ENCODE measurements at regions not wholly inside any gene's neighbourhood (a gene's known extent, or its start where the extent isn't known, plus 50 kb on each side); places are given as distances from the start of the nearest gene placed in this dataset.

DNA sequence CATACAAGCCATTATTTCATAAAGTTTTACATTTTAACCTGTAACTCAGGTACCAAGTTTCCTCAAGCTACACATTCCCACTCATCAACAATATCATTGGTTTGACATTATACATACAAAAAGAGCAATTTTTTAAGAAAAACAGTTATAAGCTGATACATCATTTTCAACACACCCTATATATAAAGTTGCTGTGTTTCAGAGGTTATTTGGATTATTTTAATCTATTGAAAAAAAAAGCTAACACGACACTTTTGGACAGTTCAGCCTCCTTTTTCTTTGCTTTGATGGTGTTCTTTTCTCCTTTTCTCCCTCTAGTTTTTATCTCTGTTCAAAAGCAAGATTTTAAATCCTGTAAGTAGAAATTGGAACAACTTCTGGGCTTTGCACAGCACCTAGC, 175.9 kb upstream of the CREB1 start:
- TF ChIP-seq MAX (IDR thresholded peaks at IDR 0.05) (no peak), EZH2phosphoT487 (IDR thresholded peaks at IDR 0.05; ENCODE audit: borderline replicate concordance) (no peak), ZNF274 (IDR thresholded peaks at IDR 0.05; ENCODE audit: low read depth, low read length) (no peak), REST (IDR thresholded peaks at IDR 0.05; ENCODE audit: low read depth) (no peak), POLR2A (IDR thresholded peaks at IDR 0.05; ENCODE audit: borderline replicate concordance, extremely low read depth, insufficient read depth, insufficient read length) (no peak), EZH2 (IDR thresholded peaks at IDR 0.05) (no peak), POLR2AphosphoS5 (IDR thresholded peaks at IDR 0.05; ENCODE audit: low read depth, low read length) (no peak), ELF1 (IDR thresholded peaks at IDR 0.05; ENCODE audit: borderline replicate concordance, low read depth) (no peak), RAD21 (IDR thresholded peaks at IDR 0.05; ENCODE audit: low read depth) (no peak), SIN3A (IDR thresholded peaks at IDR 0.05; ENCODE audit: low read depth) (no peak), SRF (IDR thresholded peaks at IDR 0.05; ENCODE audit: low read depth) (no peak)
- TF ChIP-seq, protein P1, sequence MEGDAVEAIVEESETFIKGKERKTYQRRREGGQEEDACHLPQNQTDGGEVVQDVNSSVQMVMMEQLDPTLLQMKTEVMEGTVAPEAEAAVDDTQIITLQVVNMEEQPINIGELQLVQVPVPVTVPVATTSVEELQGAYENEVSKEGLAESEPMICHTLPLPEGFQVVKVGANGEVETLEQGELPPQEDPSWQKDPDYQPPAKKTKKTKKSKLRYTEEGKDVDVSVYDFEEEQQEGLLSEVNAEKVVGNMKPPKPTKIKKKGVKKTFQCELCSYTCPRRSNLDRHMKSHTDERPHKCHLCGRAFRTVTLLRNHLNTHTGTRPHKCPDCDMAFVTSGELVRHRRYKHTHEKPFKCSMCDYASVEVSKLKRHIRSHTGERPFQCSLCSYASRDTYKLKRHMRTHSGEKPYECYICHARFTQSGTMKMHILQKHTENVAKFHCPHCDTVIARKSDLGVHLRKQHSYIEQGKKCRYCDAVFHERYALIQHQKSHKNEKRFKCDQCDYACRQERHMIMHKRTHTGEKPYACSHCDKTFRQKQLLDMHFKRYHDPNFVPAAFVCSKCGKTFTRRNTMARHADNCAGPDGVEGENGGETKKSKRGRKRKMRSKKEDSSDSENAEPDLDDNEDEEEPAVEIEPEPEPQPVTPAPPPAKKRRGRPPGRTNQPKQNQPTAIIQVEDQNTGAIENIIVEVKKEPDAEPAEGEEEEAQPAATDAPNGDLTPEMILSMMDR (IDR thresholded peaks at IDR 0.05 in 2 of 3, conservative IDR thresholded peaks at IDR 0.05 in 1 of 3; ENCODE audit: borderline replicate concordance in 1 of 3, insufficient read depth in 1 of 3, low read depth in 2 of 3, low read length in 2 of 3): no peak
